ENCODE measurements at regions not wholly inside any gene's neighbourhood (a gene's known extent, or its start where the extent isn't known, plus 50 kb on each side); places are given as distances from the start of the nearest gene placed in this dataset.

DNA sequence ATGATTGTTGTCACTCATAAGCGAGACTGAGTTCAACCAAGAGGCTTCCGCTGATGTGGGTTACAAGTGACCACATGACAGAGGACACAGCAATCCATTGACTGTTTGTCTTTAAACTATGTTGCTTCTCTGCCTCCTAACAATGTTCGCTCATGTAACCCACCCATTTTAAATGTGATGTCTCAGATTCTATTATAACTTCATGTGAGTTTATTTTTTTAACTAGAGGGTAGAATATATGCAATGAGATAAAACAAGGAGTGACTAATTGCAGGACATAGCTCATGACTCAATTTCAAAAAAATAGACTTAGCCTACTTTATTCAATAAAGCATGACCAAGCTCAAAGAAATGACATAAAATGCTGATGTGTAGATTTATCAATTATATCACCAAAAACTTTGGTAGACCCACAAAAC, 119.2 kb upstream of the SASH1 start:
- Histone ChIP-seq H3K36me3 (replicated peaks in 1 of 2; ENCODE audit: insufficient read depth in 1 of 2, low read depth in 2 of 2) (no peaks in the 10 kb centered on the region), H3K9me3 (no peaks in the 10 kb centered on the region), H3K27me3 (no peaks in the 10 kb centered on the region), H3K27ac (no peak overlapping the region), H3K4me1 (no peaks in the 10 kb centered on the region), H3K4me3 (no peak overlapping the region)
- WGBS, 2 donors: 87 to 90% methylated on average over 3 of the region's 3 CpGs
- ATAC-seq (no peak), DNase-seq (no peak)
- intact Hi-C loops (cut with DNase I): no loop called here
- TF ChIP-seq, protein P1, sequence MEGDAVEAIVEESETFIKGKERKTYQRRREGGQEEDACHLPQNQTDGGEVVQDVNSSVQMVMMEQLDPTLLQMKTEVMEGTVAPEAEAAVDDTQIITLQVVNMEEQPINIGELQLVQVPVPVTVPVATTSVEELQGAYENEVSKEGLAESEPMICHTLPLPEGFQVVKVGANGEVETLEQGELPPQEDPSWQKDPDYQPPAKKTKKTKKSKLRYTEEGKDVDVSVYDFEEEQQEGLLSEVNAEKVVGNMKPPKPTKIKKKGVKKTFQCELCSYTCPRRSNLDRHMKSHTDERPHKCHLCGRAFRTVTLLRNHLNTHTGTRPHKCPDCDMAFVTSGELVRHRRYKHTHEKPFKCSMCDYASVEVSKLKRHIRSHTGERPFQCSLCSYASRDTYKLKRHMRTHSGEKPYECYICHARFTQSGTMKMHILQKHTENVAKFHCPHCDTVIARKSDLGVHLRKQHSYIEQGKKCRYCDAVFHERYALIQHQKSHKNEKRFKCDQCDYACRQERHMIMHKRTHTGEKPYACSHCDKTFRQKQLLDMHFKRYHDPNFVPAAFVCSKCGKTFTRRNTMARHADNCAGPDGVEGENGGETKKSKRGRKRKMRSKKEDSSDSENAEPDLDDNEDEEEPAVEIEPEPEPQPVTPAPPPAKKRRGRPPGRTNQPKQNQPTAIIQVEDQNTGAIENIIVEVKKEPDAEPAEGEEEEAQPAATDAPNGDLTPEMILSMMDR (IDR thresholded peaks at IDR 0.05): no peak
- no peak for TF ChIP-seq POLR2A (IDR thresholded peaks at IDR 0.05)

DNA sequence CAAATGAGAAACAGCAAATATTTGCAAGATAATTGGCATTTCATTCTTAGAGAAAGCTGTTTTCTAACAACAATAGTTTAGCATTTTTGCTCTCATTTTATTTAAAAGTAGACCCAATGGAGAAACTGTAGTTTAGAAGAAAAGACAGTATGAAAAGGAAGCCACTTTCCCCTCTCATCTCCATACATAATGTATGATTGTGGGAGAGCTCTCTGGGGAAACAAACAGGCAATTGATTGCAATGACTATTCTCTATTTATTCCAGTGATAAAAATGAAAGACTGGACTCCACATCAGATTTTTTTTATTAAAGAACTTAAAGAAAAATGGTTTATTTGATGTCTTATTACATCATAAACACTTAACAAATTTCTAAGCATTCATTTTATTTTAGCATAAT, 116.8 kb upstream of the SASH1 start:
- Histone ChIP-seq H3K4me1 (no peaks in the 10 kb centered on the region), H3K36me3 (replicated peaks in 1 of 2; ENCODE audit: insufficient read depth in 1 of 2, low read depth in 2 of 2) (no peaks in the 10 kb centered on the region), H3K27ac (no peak overlapping the region), H3K4me3 (no peak overlapping the region), H3K27me3 (no peaks in the 10 kb centered on the region), H3K9me3 (no peaks in the 10 kb centered on the region)
- TF ChIP-seq, protein P1 (IDR thresholded peaks at IDR 0.05): no peak
- TF ChIP-seq POLR2A (IDR thresholded peaks at IDR 0.05): no peak
- DNase-seq (no peak), ATAC-seq (no peak)
- intact Hi-C loops (cut with DNase I): no loop called here

DNA sequence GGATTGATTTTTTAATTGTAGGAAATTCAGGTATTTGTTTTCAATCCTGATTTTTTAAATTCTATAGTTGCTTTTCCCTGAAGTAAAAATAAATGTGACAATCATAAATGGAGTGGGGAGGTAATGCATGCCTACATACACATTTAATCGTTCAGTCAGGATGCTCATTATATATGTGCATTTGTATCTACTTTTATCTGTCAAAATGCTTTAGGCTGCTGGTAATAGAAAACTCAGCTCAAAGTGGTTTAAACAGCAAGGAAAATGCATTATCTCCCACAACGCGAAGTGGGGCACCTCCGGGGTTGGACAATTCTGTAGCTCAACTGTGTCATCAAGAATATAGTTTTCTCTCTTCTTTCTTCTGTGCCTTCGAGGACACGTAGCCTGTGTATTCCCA, 116.4 kb upstream of the SASH1 start:
- no peaks in the 10 kb centered on the region for H3K4me1 ChIP-seq
- TF ChIP-seq, protein P1 (IDR thresholded peaks at IDR 0.05): no peak
- no peak for TF ChIP-seq POLR2A (IDR thresholded peaks at IDR 0.05)
- 84 to 85% methylated on average over 6 of the region's 6 CpGs for WGBS, 2 donors
- no peaks in the 10 kb centered on the region for H3K36me3 ChIP-seq (replicated peaks in 1 of 2; ENCODE audit: insufficient read depth in 1 of 2, low read depth in 2 of 2)
- ATAC-seq (no peak), DNase-seq (no peak)
- no peaks in the 10 kb centered on the region for H3K27me3 ChIP-seq
- H3K4me3 ChIP-seq: no peak overlapping the region
- no peak overlapping the region for H3K27ac ChIP-seq
- H3K9me3 ChIP-seq: no peaks in the 10 kb centered on the region
- intact Hi-C loops (cut with DNase I): no loop called here

- Histone ChIP-seq H3K4me1 (no peaks in the 10 kb centered on the region), H3K36me3 (replicated peaks in 1 of 2; ENCODE audit: insufficient read depth in 1 of 2, low read depth in 2 of 2) (no peaks in the 10 kb centered on the region), H3K4me3 (no peak overlapping the region), H3K27me3 (no peaks in the 10 kb centered on the region), H3K9me3 (no peaks in the 10 kb centered on the region), H3K27ac (no peak overlapping the region)
- 53 to 56% methylated on average over 4 of the region's 4 CpGs for WGBS, 2 donors
- DNase-seq (no peak), ATAC-seq (no peak)
- intact Hi-C loops (cut with DNase I): no loop called here
- no peak for TF ChIP-seq POLR2A (IDR thresholded peaks at IDR 0.05)
- TF ChIP-seq, protein P1 (IDR thresholded peaks at IDR 0.05): no peak
These were observed 111.1 kb upstream of the SASH1 start for GRCh38 chr6:148231572-148231971.

DNA sequence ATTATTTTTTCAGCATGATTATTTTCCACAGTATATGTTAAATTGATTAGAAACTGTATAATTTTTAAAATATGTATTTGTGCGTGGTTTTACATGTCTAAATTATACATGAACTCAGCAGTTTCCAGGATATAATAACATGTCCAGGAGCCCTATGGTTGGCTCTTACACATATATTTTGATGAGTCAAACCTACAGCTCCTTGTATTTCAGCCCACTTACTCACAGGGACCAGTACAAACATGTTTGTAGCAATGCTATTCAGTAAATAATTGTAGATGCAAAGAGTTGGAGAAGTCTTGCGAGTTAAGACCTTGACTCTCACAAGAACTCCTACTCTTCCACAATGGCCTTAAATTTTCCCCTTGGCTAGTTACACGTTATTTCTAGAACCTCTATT, 107.2 kb upstream of the SASH1 start:
- WGBS, 2 donors: 78 to 83% methylated on average over 3 of the region's 3 CpGs
- TF ChIP-seq, protein P1 (IDR thresholded peaks at IDR 0.05): no peak
- TF ChIP-seq POLR2A (IDR thresholded peaks at IDR 0.05): no peak
- Histone ChIP-seq H3K27ac (no peak overlapping the region), H3K4me3 (no peak overlapping the region), H3K36me3 (replicated peaks in 1 of 2; ENCODE audit: insufficient read depth in 1 of 2, low read depth in 2 of 2) (no peaks in the 10 kb centered on the region), H3K27me3 (no peaks in the 10 kb centered on the region), H3K4me1 (no peaks in the 10 kb centered on the region), H3K9me3 (no peaks in the 10 kb centered on the region)
- no peak for DNase-seq
- intact Hi-C loops (cut with DNase I): no loop called here
- no peak for ATAC-seq

Data from body of pancreas (tissue), 4 donors.